ENCODE measurements at regions not wholly inside any gene's neighbourhood (a gene's known extent, or its start where the extent isn't known, plus 50 kb on each side); places are given as distances from the start of the nearest gene placed in this dataset.

DNA sequence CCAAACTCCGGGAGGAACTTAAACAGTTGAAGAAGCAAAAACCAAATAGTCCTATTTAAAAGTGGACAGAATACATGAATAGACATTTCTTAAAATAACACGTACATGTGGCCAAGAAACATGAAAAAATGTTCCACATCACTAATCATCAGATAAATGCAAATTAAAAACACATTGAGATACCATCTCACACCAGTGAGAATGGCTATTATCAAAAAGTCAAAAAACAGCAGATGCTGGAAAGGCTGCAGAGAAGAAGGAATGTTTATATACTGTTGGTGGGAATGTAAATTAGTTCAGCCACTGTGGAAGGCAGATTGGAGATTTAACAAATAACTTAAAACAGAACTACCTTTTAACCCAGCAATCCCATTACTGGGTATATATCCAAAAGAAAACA is 283.0 kb upstream of the IZUMO3 start:
- no peak overlapping the region for H3K27ac ChIP-seq (ENCODE audit: low read length)
- H3K4me2 ChIP-seq (ENCODE audit: low read length) = no peak overlapping the region
- no peaks in the 10 kb centered on the region for H3K79me2 ChIP-seq (ENCODE audit: low read length)
- no peaks in the 10 kb centered on the region for H3K27me3 ChIP-seq (ENCODE audit: low read depth, low read length)
- H3K4me3 ChIP-seq (ENCODE audit: low read length) = no peak overlapping the region
- no peaks in the 10 kb centered on the region for H3K36me3 ChIP-seq (replicated peaks; ENCODE audit: low read depth, low read length)
- H4K20me1 ChIP-seq (ENCODE audit: insufficient read depth, low read length) = no peaks in the 10 kb centered on the region
- H2AFZ ChIP-seq (ENCODE audit: low read depth, low read length) = no peak overlapping the region
- no peaks in the 10 kb centered on the region for H3K9me3 ChIP-seq (ENCODE audit: insufficient read depth, low read length)
- H3K9ac ChIP-seq (ENCODE audit: low read length) = no peak overlapping the region
- no peak for TF ChIP-seq EZH2phosphoT487 (IDR thresholded peaks at IDR 0.05; ENCODE audit: low read depth)
- TF ChIP-seq, protein P1, sequence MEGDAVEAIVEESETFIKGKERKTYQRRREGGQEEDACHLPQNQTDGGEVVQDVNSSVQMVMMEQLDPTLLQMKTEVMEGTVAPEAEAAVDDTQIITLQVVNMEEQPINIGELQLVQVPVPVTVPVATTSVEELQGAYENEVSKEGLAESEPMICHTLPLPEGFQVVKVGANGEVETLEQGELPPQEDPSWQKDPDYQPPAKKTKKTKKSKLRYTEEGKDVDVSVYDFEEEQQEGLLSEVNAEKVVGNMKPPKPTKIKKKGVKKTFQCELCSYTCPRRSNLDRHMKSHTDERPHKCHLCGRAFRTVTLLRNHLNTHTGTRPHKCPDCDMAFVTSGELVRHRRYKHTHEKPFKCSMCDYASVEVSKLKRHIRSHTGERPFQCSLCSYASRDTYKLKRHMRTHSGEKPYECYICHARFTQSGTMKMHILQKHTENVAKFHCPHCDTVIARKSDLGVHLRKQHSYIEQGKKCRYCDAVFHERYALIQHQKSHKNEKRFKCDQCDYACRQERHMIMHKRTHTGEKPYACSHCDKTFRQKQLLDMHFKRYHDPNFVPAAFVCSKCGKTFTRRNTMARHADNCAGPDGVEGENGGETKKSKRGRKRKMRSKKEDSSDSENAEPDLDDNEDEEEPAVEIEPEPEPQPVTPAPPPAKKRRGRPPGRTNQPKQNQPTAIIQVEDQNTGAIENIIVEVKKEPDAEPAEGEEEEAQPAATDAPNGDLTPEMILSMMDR (IDR thresholded peaks at IDR 0.05; ENCODE audit: low read depth, low read length) = no peak
- no peaks in the 10 kb centered on the region for H3K4me1 ChIP-seq (ENCODE audit: low read length)

GRCh38 chr9:24824607-24825006 is 278.9 kb upstream of the IZUMO3 start:
- Histone ChIP-seq H3K4me2 (ENCODE audit: low read length) (no peak overlapping the region), H3K4me3 (ENCODE audit: low read length) (no peak overlapping the region), H3K4me1 (ENCODE audit: low read length) (no peaks in the 10 kb centered on the region), H3K9me3 (ENCODE audit: insufficient read depth, low read length) (no peaks in the 10 kb centered on the region), H2AFZ (ENCODE audit: low read depth, low read length) (no peak overlapping the region), H3K79me2 (ENCODE audit: low read length) (no peaks in the 10 kb centered on the region), H3K27ac (ENCODE audit: low read length) (no peak overlapping the region), H4K20me1 (ENCODE audit: insufficient read depth, low read length) (no peaks in the 10 kb centered on the region), H3K9ac (ENCODE audit: low read length) (no peak overlapping the region), H3K36me3 (replicated peaks; ENCODE audit: low read depth, low read length) (no peaks in the 10 kb centered on the region), H3K27me3 (ENCODE audit: low read depth, low read length) (no peaks in the 10 kb centered on the region)
- TF ChIP-seq, protein P1 (IDR thresholded peaks at IDR 0.05; ENCODE audit: low read depth, low read length) = no peak
- no peak for TF ChIP-seq EZH2phosphoT487 (IDR thresholded peaks at IDR 0.05; ENCODE audit: low read depth)

- H2AFZ ChIP-seq (ENCODE audit: low read depth, low read length) = no peak overlapping the region
- H3K9ac ChIP-seq (ENCODE audit: low read length) = no peak overlapping the region
- no peaks in the 10 kb centered on the region for H4K20me1 ChIP-seq (ENCODE audit: insufficient read depth, low read length)
- no peaks in the 10 kb centered on the region for H3K36me3 ChIP-seq (replicated peaks; ENCODE audit: low read depth, low read length)
- H3K27me3 ChIP-seq (ENCODE audit: low read depth, low read length) = no peaks in the 10 kb centered on the region
- H3K4me3 ChIP-seq (ENCODE audit: low read length) = no peak overlapping the region
- H3K4me2 ChIP-seq (ENCODE audit: low read length) = no peak overlapping the region
- no peaks in the 10 kb centered on the region for H3K4me1 ChIP-seq (ENCODE audit: low read length)
- no peaks in the 10 kb centered on the region for H3K9me3 ChIP-seq (ENCODE audit: insufficient read depth, low read length)
- no peak overlapping the region for H3K27ac ChIP-seq (ENCODE audit: low read length)
- TF ChIP-seq, protein P1 (IDR thresholded peaks at IDR 0.05; ENCODE audit: low read depth, low read length) = no peak
- no peak for TF ChIP-seq EZH2phosphoT487 (IDR thresholded peaks at IDR 0.05; ENCODE audit: low read depth)
- H3K79me2 ChIP-seq (ENCODE audit: low read length) = no peaks in the 10 kb centered on the region
These were observed 274.5 kb upstream of the IZUMO3 start for GRCh38 chr9:24820196-24820595.

- H3K36me3 ChIP-seq (replicated peaks; ENCODE audit: low read depth, low read length) = no peaks in the 10 kb centered on the region
- no peak overlapping the region for H3K27ac ChIP-seq (ENCODE audit: low read length)
- no peak overlapping the region for H3K9ac ChIP-seq (ENCODE audit: low read length)
- no peaks in the 10 kb centered on the region for H3K79me2 ChIP-seq (ENCODE audit: low read length)
- no peak overlapping the region for H2AFZ ChIP-seq (ENCODE audit: low read depth, low read length)
- no peak overlapping the region for H3K4me2 ChIP-seq (ENCODE audit: low read length)
- no peaks in the 10 kb centered on the region for H4K20me1 ChIP-seq (ENCODE audit: insufficient read depth, low read length)
- H3K4me1 ChIP-seq (ENCODE audit: low read length) = no peaks in the 10 kb centered on the region
- H3K4me3 ChIP-seq (ENCODE audit: low read length) = no peak overlapping the region
- TF ChIP-seq EZH2phosphoT487 (IDR thresholded peaks at IDR 0.05; ENCODE audit: low read depth) = no peak
- TF ChIP-seq, protein P1 (IDR thresholded peaks at IDR 0.05; ENCODE audit: low read depth, low read length) = no peak
- no peaks in the 10 kb centered on the region for H3K9me3 ChIP-seq (ENCODE audit: insufficient read depth, low read length)
- H3K27me3 ChIP-seq (ENCODE audit: low read depth, low read length) = no peaks in the 10 kb centered on the region
These were observed 272.1 kb upstream of the IZUMO3 start for GRCh38 chr9:24817756-24818155.

Measured in OCI-LY3 (cell line).